ENCODE measurements at regions not wholly inside any gene's neighbourhood (a gene's known extent, or its start where the extent isn't known, plus 50 kb on each side); places are given as distances from the start of the nearest gene placed in this dataset.

DNA sequence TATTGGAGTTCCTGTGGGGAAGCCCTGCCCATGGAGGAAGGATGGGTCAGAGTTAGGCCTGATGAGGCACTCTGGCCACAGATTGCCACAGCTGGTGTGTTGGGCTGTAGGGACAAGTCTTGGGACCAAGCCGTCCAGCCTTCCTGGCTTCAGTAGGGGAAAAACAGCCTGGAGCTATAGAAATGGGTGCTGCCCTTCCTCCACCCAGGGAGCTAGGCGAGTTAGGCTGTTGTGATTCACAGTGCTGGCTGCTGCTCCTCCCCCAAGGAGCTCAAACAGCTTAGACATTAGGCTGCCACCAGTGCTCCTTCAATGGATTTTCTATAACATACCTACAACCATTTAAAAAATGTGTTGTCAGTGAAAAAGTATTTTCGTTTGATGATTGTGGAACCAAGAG, 274.3 kb downstream of the RPL10L start:
- Histone ChIP-seq H3K9me3 (ENCODE audit: control insufficient read depth, insufficient read depth, low read length) (peaks cover 7% of the 10 kb centered on the region), H3K4me3 (ENCODE audit: low read depth, low read length) (no peak overlapping the region), H3K27ac (ENCODE audit: low read depth, low read length) (no peak overlapping the region), H3K27me3 (ENCODE audit: control insufficient read depth, insufficient read depth, low read length) (no peaks in the 10 kb centered on the region)
- DNase-seq (ENCODE audit: low read depth, low spot score): no peak
- POLR2A ChIA-PET: no interaction called here
- CTCF ChIA-PET: no interaction called here
- TF ChIP-seq, protein P1, sequence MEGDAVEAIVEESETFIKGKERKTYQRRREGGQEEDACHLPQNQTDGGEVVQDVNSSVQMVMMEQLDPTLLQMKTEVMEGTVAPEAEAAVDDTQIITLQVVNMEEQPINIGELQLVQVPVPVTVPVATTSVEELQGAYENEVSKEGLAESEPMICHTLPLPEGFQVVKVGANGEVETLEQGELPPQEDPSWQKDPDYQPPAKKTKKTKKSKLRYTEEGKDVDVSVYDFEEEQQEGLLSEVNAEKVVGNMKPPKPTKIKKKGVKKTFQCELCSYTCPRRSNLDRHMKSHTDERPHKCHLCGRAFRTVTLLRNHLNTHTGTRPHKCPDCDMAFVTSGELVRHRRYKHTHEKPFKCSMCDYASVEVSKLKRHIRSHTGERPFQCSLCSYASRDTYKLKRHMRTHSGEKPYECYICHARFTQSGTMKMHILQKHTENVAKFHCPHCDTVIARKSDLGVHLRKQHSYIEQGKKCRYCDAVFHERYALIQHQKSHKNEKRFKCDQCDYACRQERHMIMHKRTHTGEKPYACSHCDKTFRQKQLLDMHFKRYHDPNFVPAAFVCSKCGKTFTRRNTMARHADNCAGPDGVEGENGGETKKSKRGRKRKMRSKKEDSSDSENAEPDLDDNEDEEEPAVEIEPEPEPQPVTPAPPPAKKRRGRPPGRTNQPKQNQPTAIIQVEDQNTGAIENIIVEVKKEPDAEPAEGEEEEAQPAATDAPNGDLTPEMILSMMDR (IDR thresholded peaks at IDR 0.05; ENCODE audit: low read depth, low read length): no peak

DNA sequence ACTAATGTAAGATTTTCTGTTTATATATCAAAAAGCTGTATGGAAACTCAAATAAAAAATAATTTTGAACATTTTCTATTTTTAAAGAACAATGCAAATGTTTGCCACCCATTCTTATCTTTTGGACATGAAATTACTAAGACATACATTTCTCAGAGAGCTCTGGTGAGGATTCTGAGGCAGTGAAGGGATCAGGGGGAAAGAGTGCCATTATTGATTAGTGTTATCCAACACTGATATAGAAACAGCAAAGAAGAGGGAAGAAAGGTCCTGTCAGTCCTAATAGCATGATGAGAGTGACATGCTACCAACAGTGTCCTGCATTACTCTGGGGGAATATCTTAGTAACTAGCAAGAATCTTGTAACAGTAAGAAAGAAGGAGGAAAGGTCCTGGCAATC, 282.2 kb downstream of the RPL10L start:
- H3K27ac ChIP-seq (ENCODE audit: low read depth, low read length): no peak overlapping the region
- H3K27me3 ChIP-seq (ENCODE audit: control insufficient read depth, insufficient read depth, low read length): no peaks in the 10 kb centered on the region
- H3K4me3 ChIP-seq (ENCODE audit: low read depth, low read length): no peak overlapping the region
- H3K9me3 ChIP-seq (ENCODE audit: control insufficient read depth, insufficient read depth, low read length): peaks cover 3% of the 10 kb centered on the region; the same call in 1 of the 2 replicates
- ChIA-PET POLR2A (no interaction called here), CTCF (no interaction called here)
- DNase-seq (ENCODE audit: low read depth, low spot score): no peak
- TF ChIP-seq, protein P1 (IDR thresholded peaks at IDR 0.05; ENCODE audit: low read depth, low read length): no peak

DNA sequence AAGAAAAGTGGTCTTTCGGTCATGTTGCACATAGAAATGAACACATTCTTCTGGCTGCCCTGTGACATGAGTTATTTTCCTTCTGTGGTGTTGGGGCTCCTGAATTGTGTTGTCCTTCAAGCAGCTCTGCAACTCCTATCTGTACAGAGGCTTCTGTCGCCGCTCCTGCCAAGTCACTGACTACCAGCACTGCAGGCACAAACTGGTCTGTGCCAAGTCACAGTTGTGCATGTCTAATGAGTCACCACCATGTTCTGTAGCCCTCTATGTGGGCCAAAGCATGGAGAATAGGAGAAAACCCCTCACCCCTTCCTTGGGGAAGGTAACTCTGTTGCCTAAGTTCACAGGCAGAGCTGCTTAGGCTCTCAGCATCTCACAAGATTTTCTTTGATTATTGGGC, 283.3 kb downstream of the RPL10L start:
- Histone ChIP-seq H3K27ac (ENCODE audit: low read depth, low read length) (no peak overlapping the region), H3K27me3 (ENCODE audit: control insufficient read depth, insufficient read depth, low read length) (no peaks in the 10 kb centered on the region), H3K4me3 (ENCODE audit: low read depth, low read length) (no peak overlapping the region), H3K9me3 (ENCODE audit: control insufficient read depth, insufficient read depth, low read length) (peaks cover 3% of the 10 kb centered on the region; the same call in 1 of the 2 replicates)
- TF ChIP-seq, protein P1 (IDR thresholded peaks at IDR 0.05; ENCODE audit: low read depth, low read length): no peak
- CTCF ChIA-PET: no interaction called here
- POLR2A ChIA-PET: no interaction called here
- no peak for DNase-seq (ENCODE audit: low read depth, low spot score)

GRCh38 chr14:46352844-46353243, 298.7 kb downstream of the RPL10L start:
- H3K9me3 ChIP-seq (ENCODE audit: control insufficient read depth, insufficient read depth, low read length): peaks cover 2% of the 10 kb centered on the region; the same call in 1 of the 2 replicates
- H3K27me3 ChIP-seq (ENCODE audit: control insufficient read depth, insufficient read depth, low read length): no peaks in the 10 kb centered on the region
- DNase-seq (ENCODE audit: low read depth, low spot score): no peak
- ChIA-PET CTCF (interaction anchor here (0.6 kb wide), 1 partner anchor 530 kb away, joined by 3 read pairs; no protein-coding TSS in a partner anchor), POLR2A (no interaction called here)
- no peak overlapping the region for H3K4me3 ChIP-seq (ENCODE audit: low read depth, low read length)
- TF ChIP-seq, protein P1 (IDR thresholded peaks at IDR 0.05; ENCODE audit: low read depth, low read length): no peak
- H3K27ac ChIP-seq (ENCODE audit: low read depth, low read length): no peak overlapping the region

- Histone ChIP-seq H3K9me3 (ENCODE audit: control insufficient read depth, insufficient read depth, low read length) (peaks cover 5% of the 10 kb centered on the region; the same call in 1 of the 2 replicates), H3K4me3 (ENCODE audit: low read depth, low read length) (no peak overlapping the region), H3K27me3 (ENCODE audit: control insufficient read depth, insufficient read depth, low read length) (no peaks in the 10 kb centered on the region), H3K27ac (ENCODE audit: low read depth, low read length) (no peak overlapping the region)
- ChIA-PET POLR2A (no interaction called here), CTCF (no interaction called here)
- TF ChIP-seq, protein P1 (IDR thresholded peaks at IDR 0.05; ENCODE audit: low read depth, low read length): no peak
- DNase-seq (ENCODE audit: low read depth, low spot score): no peak
Observed at GRCh38 chr14:46344327-46344937, 307.1 kb downstream of the RPL10L start.

Data from AG04450 (cell line).